PFSK-1 (cell line): ENCODE measurements at regions not wholly inside any gene's neighbourhood (a gene's known extent, or its start where the extent isn't known, plus 50 kb on each side); places are given as distances from the start of the nearest gene placed in this dataset.
A peak's percentile ranks its signal among the peaks of the same experiment; 100 is the strongest.

Experiments used
- TAF1 ChIP-seq: IDR thresholded peaks from 2 replicates; pipeline ENCODE4 v1.6.1; 2012; ENCODE audit warnings: low read length, control low read depth, borderline replicate concordance; ENCODE audit not compliant: insufficient read depth
- TF ChIP-seq, protein P1 (sequence below), 2 experiments: IDR thresholded peaks; 2 replicates each; pipeline versions ENCODE4 v1.6.1 to v1.8.0; 2011 to 2012; ENCODE audit warnings: low read depth in 2 of 2, low read length in 2 of 2, control low read depth in 1 of 2, inconsistent platforms in 1 of 2, mild to moderate bottlenecking in 1 of 2, moderate library complexity in 1 of 2; ENCODE audit not compliant: insufficient read depth in 1 of 2

DNA sequence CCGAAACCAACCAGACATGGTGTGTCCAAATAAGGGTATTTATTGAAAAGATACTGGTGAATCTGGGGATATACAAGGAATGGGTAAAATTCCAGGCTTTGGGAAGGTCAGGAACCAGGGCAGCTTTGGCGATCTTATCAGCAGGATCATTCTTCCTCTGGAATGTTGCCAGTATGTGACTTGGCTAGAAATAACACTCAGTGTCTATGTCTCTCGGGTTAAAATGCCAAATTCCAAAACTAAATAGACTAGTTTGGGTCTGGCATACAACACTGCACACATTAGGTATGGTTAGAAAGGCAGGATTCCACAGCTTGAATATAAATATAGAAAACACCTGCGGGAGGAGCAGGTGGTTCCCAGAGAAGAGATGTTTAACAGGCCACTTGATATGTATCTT lies 220.2 kb upstream of the CD96 start:
- TF ChIP-seq, protein P1, sequence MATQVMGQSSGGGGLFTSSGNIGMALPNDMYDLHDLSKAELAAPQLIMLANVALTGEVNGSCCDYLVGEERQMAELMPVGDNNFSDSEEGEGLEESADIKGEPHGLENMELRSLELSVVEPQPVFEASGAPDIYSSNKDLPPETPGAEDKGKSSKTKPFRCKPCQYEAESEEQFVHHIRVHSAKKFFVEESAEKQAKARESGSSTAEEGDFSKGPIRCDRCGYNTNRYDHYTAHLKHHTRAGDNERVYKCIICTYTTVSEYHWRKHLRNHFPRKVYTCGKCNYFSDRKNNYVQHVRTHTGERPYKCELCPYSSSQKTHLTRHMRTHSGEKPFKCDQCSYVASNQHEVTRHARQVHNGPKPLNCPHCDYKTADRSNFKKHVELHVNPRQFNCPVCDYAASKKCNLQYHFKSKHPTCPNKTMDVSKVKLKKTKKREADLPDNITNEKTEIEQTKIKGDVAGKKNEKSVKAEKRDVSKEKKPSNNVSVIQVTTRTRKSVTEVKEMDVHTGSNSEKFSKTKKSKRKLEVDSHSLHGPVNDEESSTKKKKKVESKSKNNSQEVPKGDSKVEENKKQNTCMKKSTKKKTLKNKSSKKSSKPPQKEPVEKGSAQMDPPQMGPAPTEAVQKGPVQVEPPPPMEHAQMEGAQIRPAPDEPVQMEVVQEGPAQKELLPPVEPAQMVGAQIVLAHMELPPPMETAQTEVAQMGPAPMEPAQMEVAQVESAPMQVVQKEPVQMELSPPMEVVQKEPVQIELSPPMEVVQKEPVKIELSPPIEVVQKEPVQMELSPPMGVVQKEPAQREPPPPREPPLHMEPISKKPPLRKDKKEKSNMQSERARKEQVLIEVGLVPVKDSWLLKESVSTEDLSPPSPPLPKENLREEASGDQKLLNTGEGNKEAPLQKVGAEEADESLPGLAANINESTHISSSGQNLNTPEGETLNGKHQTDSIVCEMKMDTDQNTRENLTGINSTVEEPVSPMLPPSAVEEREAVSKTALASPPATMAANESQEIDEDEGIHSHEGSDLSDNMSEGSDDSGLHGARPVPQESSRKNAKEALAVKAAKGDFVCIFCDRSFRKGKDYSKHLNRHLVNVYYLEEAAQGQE (IDR thresholded peaks at IDR 0.05; ENCODE audit: insufficient read depth in 1 of 2, low read depth in 2 of 2, low read length in 2 of 2) = 0 out of 4 replicates have a peak, but pooled peaks of 1 of the 2 experiments have one; percentile 14
- TF ChIP-seq TAF1 = no peak
